ENCODE measurements at regions not wholly inside any gene's neighbourhood (a gene's known extent, or its start where the extent isn't known, plus 50 kb on each side); places are given as distances from the start of the nearest gene placed in this dataset.

DNA sequence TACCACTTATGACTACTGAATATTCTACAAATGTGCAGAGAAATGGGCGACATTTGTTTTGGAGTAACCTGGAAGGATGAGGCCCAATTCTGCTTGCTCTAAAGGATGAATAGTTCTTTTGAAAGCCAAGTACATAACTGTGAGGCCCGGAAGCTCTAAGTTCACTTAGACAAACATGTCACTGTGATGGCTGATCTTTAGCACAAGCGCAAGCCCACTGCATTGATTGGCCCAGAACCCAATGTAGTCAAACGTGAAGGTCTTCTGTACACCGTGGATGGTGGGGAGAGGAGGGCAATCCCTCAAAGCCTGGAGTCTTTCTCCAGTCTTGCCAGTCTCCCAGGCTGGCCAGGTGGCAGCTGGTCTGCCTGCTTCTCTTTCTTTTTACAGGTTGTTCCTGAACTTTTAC, 139.6 kb downstream of the RFC3 start:
- Histone ChIP-seq H3K23me2 (ENCODE audit: insufficient read length, low read depth, low read length, poor library complexity, severe bottlenecking) (no peaks in the 10 kb centered on the region), H3K4me1 (ENCODE audit: insufficient read depth, low read length) (no peaks in the 10 kb centered on the region), H3K56ac (ENCODE audit: insufficient read length, low read depth, low read length) (no peak overlapping the region), H3K4ac (ENCODE audit: low read depth, low read length) (no peak overlapping the region), H3K9ac (ENCODE audit: extremely low read depth, insufficient read length, low read length) (no peak overlapping the region), H2BK120ac (ENCODE audit: low read depth, low read length, poor library complexity, severe bottlenecking) (no peak overlapping the region), H4K20me1 (ENCODE audit: control insufficient read depth, insufficient read depth, insufficient read length) (no peaks in the 10 kb centered on the region), H2BK20ac (ENCODE audit: low read depth, low read length, poor library complexity, severe bottlenecking) (no peak overlapping the region), H3K79me2 (ENCODE audit: insufficient read depth, low read length) (no peaks in the 10 kb centered on the region), H3K79me1 (ENCODE audit: insufficient read depth, low read depth, low read length, poor library complexity, severe bottlenecking) (no peaks in the 10 kb centered on the region), H4K8ac (replicated peaks; ENCODE audit: insufficient read length, low read depth, low read length) (no peak overlapping the region), H3K27ac (ENCODE audit: insufficient read length, low read depth, low read length) (no peak overlapping the region), H3K4me2 (ENCODE audit: insufficient read depth, insufficient read length, low read length) (no peak overlapping the region), H3K9me3 (ENCODE audit: control insufficient read depth, low read depth, low read length) (no peaks in the 10 kb centered on the region), H3K14ac (ENCODE audit: insufficient read depth, low read length) (no peak overlapping the region), H3K18ac (ENCODE audit: insufficient read length, low read depth, low read length) (no peak overlapping the region), H2AFZ (ENCODE audit: low read length) (no peak overlapping the region), H3K23ac (ENCODE audit: insufficient read length, low read depth, low read length) (no peak overlapping the region), H3K27me3 (ENCODE audit: insufficient read depth, low read length) (no peaks in the 10 kb centered on the region), H4K5ac (ENCODE audit: insufficient read length, low read depth, low read length) (no peak overlapping the region), H2BK12ac (ENCODE audit: insufficient read length, low read depth, low read length) (no peak overlapping the region), H2AK5ac (ENCODE audit: insufficient read length, low read length) (no peak overlapping the region), H3T11ph (ENCODE audit: low read length) (no peak overlapping the region), H2BK5ac (ENCODE audit: insufficient read length, low read length) (no peak overlapping the region), H2BK15ac (ENCODE audit: low read depth, low read length) (no peak overlapping the region), H4K91ac (ENCODE audit: insufficient read length, low read depth, low read length) (no peak overlapping the region)
- Mint-ChIP-seq H3K9me3 (no peaks in the 10 kb centered on the region), H3K27ac (no peak overlapping the region), H3K4me1 (peaks cover 4% of the 10 kb centered on the region in 2 experiments; a peak in 3 of 4 replicates), H3K27me3 (ENCODE audit: low read depth) (no peaks in the 10 kb centered on the region), H3K4me3 (no peak overlapping the region), H3K36me3 (ENCODE audit: insufficient read depth in 1 of 3, low read depth in 3 of 3) (no peaks in the 10 kb centered on the region; a peak in 2 of 7 replicates)
- TF ChIP-seq, protein P1, sequence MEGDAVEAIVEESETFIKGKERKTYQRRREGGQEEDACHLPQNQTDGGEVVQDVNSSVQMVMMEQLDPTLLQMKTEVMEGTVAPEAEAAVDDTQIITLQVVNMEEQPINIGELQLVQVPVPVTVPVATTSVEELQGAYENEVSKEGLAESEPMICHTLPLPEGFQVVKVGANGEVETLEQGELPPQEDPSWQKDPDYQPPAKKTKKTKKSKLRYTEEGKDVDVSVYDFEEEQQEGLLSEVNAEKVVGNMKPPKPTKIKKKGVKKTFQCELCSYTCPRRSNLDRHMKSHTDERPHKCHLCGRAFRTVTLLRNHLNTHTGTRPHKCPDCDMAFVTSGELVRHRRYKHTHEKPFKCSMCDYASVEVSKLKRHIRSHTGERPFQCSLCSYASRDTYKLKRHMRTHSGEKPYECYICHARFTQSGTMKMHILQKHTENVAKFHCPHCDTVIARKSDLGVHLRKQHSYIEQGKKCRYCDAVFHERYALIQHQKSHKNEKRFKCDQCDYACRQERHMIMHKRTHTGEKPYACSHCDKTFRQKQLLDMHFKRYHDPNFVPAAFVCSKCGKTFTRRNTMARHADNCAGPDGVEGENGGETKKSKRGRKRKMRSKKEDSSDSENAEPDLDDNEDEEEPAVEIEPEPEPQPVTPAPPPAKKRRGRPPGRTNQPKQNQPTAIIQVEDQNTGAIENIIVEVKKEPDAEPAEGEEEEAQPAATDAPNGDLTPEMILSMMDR (conservative IDR thresholded peaks at IDR 0.05) = no peak
- no CpG with 5 or more reads among the region's 5 CpGs for WGBS (ENCODE audit: extremely low coverage, insufficient read length, low lambda C conversion rate)
- no peak for DNase-seq

Data from H9 (cell line).